Bronchial epithelial cell (primary cell): ENCODE measurements at regions not wholly inside any gene's neighbourhood (a gene's known extent, or its start where the extent isn't known, plus 50 kb on each side); places are given as distances from the start of the nearest gene placed in this dataset.

ENCODE experiments used
- DNase-seq: peaks from one replicate; pipeline ENCODE4 v3.0.0-alpha.2; 2010; ENCODE audit warnings: low read depth
- FAIRE-seq: peaks from 2 replicates; lab custom pipeline; 2011; peaks lifted over from hg19 to GRCh38; lab: Jason Lieb, UNC
- H3K27me3 ChIP-seq: 2 replicates; pipeline ENCODE4 v1.5.1; 2011; ENCODE audit warnings: low read length; ENCODE audit not compliant: control insufficient read depth, insufficient read depth
- H3K36me3 ChIP-seq: 2 replicates; pipeline ENCODE4 v1.5.1; 2011; ENCODE audit warnings: low read length; ENCODE audit not compliant: control insufficient read depth, insufficient read depth
- H3K4me3 ChIP-seq: 2 replicates; pipeline ENCODE4 v1.5.1; 2011; ENCODE audit warnings: mild to moderate bottlenecking, low read depth, low read length, control low read depth
- TF ChIP-seq, protein P1 (sequence below): IDR thresholded peaks from 2 replicates; pipeline ENCODE4 v1.5.1; 2011; ENCODE audit warnings: mild to moderate bottlenecking, moderate library complexity, low read length, control low read depth, inconsistent platforms; ENCODE audit not compliant: insufficient read depth, severe bottlenecking

DNA sequence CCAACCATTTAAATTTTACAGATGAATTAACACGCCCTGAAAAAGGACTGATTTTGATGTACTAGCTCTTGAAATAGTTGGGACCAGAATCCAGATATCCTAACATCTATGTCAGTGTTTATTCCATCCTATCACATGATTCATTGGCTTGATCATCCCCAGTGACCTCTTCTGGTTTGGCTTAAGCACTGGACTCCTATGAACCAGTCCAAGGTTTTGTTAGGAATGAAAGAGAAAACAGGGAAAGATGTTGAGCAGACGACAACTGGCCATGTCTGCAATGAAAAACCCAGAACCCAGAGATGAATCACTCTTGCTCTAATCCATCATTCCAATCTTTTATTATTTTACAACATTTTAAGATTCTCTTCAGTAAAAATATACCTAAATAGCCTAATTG lies 1080.9 kb downstream of the SORCS1 start:
- TF ChIP-seq, protein P1, sequence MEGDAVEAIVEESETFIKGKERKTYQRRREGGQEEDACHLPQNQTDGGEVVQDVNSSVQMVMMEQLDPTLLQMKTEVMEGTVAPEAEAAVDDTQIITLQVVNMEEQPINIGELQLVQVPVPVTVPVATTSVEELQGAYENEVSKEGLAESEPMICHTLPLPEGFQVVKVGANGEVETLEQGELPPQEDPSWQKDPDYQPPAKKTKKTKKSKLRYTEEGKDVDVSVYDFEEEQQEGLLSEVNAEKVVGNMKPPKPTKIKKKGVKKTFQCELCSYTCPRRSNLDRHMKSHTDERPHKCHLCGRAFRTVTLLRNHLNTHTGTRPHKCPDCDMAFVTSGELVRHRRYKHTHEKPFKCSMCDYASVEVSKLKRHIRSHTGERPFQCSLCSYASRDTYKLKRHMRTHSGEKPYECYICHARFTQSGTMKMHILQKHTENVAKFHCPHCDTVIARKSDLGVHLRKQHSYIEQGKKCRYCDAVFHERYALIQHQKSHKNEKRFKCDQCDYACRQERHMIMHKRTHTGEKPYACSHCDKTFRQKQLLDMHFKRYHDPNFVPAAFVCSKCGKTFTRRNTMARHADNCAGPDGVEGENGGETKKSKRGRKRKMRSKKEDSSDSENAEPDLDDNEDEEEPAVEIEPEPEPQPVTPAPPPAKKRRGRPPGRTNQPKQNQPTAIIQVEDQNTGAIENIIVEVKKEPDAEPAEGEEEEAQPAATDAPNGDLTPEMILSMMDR = no peak
- FAIRE-seq (no peak), DNase-seq (no peak)
- Histone ChIP-seq H3K4me3 (no peak overlapping the region), H3K27me3 (no peaks in the 10 kb centered on the region), H3K36me3 (no peaks in the 10 kb centered on the region)

DNA sequence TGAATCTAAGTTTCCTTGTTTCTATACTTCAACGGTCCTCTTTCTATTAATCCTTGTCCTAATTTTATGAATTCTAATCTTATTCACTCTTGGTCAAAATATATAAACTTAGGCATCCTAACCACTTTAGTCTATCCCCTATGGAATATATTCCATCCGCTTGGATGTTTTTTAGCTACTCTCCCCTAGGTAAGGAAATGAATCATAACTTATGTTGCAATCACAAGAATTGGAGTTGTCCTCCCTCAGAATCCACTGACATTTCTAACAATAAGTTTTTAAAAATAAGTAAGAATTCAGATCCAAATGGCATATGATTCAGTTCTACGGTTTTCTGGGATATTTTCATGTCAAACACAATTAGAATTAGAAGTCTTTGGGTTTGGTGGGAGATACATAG lies 1081.6 kb downstream of the SORCS1 start:
- FAIRE-seq = no peak
- DNase-seq = peak; percentile 42
- no peaks in the 10 kb centered on the region for H3K27me3 ChIP-seq
- no peak overlapping the region for H3K4me3 ChIP-seq
- TF ChIP-seq, protein P1 = no peak
- H3K36me3 ChIP-seq = no peaks in the 10 kb centered on the region

- FAIRE-seq = no peak
- H3K27me3 ChIP-seq = no peaks in the 10 kb centered on the region
- no peaks in the 10 kb centered on the region for H3K36me3 ChIP-seq
- TF ChIP-seq, protein P1 = no peak
- no peak overlapping the region for H3K4me3 ChIP-seq
- peak; percentile 38 for DNase-seq
Observed at GRCh38 chr10:106078895-106079576, 1085.5 kb downstream of the SORCS1 start.

- H3K4me3 ChIP-seq = no peak overlapping the region
- no peaks in the 10 kb centered on the region for H3K27me3 ChIP-seq
- H3K36me3 ChIP-seq = no peaks in the 10 kb centered on the region
- FAIRE-seq = no peak
- TF ChIP-seq, protein P1 = no peak
- DNase-seq = no peak
Observed at GRCh38 chr10:106076496-106076895, 1088.0 kb downstream of the SORCS1 start.

- Histone ChIP-seq H3K36me3 (no peaks in the 10 kb centered on the region), H3K4me3 (no peak overlapping the region), H3K27me3 (no peaks in the 10 kb centered on the region)
- FAIRE-seq (no peak), DNase-seq (no peak)
- TF ChIP-seq, protein P1 = no peak
Observed at GRCh38 chr10:106053061-106053460, 1111.4 kb downstream of the SORCS1 start.

DNA sequence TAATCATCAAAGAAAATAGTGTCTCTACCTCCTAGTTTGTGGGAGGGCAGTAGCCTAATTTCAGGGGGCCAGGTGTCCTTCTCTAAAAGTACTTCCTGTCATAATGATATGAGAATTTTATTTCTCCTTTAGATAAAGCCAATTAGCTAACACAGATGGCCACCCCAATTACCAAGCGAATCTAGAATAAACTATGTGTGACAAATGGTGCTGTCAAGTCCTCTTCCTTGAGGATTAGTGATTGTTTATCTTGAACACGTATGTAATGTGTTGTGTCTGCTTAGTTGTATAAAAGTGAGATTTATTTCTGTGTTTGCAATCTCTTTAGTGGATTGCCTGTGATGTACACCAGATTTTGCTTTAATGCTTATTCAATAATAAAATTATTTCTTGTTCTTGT lies 1120.0 kb downstream of the SORCS1 start:
- H3K4me3 ChIP-seq = no peak overlapping the region
- no peaks in the 10 kb centered on the region for H3K27me3 ChIP-seq
- DNase-seq (no peak), FAIRE-seq (no peak)
- H3K36me3 ChIP-seq = no peaks in the 10 kb centered on the region
- TF ChIP-seq, protein P1 = no peak
